ENCODE measurements at regions not wholly inside any gene's neighbourhood (a gene's known extent, or its start where the extent isn't known, plus 50 kb on each side); places are given as distances from the start of the nearest gene placed in this dataset.

DNA sequence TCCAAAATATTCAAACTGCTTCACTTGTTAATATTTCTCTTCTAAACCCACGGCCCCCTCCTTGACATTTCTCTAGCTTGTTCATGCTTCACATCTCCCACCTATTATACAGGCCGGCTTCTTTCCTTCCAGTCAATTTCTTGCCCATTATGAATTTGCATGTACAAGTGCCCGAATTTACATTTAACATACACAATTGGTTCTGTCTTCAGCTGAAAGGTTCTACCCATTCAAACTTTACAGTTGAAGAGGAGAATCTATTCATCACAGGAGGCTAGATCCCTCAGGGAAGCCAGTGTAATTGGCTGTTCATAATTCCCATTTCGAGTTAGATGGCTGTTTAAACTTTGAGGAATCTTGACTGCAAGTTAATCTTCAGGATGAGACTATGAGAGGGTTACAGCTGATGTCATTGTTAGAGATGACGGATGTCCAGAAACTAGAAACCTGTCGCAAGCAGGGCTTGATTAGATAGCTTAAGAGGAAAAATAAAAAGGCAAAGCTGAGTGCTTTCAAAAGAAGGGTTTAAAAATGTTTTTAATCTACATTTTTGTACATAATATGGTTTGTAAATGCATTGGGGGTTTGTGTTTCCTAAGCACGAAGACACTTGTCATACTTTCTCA is 157.0 kb downstream of the ADSS2 start (continued):
- TF ChIP-seq, protein P1, sequence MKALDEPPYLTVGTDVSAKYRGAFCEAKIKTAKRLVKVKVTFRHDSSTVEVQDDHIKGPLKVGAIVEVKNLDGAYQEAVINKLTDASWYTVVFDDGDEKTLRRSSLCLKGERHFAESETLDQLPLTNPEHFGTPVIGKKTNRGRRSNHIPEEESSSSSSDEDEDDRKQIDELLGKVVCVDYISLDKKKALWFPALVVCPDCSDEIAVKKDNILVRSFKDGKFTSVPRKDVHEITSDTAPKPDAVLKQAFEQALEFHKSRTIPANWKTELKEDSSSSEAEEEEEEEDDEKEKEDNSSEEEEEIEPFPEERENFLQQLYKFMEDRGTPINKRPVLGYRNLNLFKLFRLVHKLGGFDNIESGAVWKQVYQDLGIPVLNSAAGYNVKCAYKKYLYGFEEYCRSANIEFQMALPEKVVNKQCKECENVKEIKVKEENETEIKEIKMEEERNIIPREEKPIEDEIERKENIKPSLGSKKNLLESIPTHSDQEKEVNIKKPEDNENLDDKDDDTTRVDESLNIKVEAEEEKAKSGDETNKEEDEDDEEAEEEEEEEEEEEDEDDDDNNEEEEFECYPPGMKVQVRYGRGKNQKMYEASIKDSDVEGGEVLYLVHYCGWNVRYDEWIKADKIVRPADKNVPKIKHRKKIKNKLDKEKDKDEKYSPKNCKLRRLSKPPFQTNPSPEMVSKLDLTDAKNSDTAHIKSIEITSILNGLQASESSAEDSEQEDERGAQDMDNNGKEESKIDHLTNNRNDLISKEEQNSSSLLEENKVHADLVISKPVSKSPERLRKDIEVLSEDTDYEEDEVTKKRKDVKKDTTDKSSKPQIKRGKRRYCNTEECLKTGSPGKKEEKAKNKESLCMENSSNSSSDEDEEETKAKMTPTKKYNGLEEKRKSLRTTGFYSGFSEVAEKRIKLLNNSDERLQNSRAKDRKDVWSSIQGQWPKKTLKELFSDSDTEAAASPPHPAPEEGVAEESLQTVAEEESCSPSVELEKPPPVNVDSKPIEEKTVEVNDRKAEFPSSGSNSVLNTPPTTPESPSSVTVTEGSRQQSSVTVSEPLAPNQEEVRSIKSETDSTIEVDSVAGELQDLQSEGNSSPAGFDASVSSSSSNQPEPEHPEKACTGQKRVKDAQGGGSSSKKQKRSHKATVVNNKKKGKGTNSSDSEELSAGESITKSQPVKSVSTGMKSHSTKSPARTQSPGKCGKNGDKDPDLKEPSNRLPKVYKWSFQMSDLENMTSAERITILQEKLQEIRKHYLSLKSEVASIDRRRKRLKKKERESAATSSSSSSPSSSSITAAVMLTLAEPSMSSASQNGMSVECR (CRISPR knock-in tag; IDR thresholded peaks at IDR 0.05; ENCODE audit: borderline replicate concordance) = no peak
- TF ChIP-seq ZNF263 (CRISPR knock-in tag; IDR thresholded peaks at IDR 0.05; ENCODE audit: low read depth) (no peak), TCF7 (CRISPR knock-in tag; IDR thresholded peaks at IDR 0.05; ENCODE audit: low read depth) (no peak), ZNF423 (CRISPR knock-in tag; IDR thresholded peaks at IDR 0.05) (no peak), TEAD1 (CRISPR knock-in tag; IDR thresholded peaks at IDR 0.05) (no peak)
- TF ChIP-seq, protein P2, sequence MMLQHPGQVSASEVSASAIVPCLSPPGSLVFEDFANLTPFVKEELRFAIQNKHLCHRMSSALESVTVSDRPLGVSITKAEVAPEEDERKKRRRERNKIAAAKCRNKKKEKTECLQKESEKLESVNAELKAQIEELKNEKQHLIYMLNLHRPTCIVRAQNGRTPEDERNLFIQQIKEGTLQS (CRISPR knock-in tag; conservative IDR thresholded peaks at IDR 0.05) = no peak
- TF ChIP-seq, protein P3, sequence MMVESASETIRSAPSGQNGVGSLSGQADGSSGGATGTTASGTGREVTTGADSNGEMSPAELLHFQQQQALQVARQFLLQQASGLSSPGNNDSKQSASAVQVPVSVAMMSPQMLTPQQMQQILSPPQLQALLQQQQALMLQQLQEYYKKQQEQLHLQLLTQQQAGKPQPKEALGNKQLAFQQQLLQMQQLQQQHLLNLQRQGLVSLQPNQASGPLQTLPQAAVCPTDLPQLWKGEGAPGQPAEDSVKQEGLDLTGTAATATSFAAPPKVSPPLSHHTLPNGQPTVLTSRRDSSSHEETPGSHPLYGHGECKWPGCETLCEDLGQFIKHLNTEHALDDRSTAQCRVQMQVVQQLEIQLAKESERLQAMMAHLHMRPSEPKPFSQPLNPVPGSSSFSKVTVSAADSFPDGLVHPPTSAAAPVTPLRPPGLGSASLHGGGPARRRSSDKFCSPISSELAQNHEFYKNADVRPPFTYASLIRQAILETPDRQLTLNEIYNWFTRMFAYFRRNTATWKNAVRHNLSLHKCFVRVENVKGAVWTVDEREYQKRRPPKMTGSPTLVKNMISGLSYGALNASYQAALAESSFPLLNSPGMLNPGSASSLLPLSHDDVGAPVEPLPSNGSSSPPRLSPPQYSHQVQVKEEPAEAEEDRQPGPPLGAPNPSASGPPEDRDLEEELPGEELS (CRISPR knock-in tag; IDR thresholded peaks at IDR 0.05) = no peak

DNA sequence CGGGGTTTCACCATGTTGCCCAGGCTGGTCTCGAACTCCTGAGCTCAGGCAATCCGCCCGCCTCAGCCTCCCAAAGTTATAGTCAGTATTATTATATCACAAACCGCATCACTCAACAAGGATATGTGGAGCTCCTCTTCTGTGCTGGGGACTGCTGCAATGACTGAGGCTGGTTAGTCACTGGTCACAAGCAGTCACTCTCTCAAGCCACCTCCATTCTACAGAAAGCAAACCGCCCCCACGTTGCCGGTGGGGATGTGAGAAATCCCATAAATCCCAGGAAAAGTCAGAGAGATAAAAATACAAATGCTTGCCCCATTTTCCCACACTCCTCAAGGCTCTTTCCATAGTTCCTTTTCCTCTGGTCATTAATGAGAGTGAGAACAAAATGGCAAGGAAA is 155.7 kb downstream of the ADSS2 start:
- DNase-seq (ENCODE audit: low spot score) = no peak
- no peaks in the 10 kb centered on the region for H3K36me3 Mint-ChIP-seq
- peaks cover 7% of the 10 kb centered on the region for H3K4me1 Mint-ChIP-seq
- POLR2A ChIA-PET = no interaction called here
- no peak overlapping the region for H3K4me3 Mint-ChIP-seq
- TF ChIP-seq ZNF671 (CRISPR knock-in tag; IDR thresholded peaks at IDR 0.05) (no peak), SMAD3 (CRISPR knock-in tag; IDR thresholded peaks at IDR 0.05; ENCODE audit: borderline replicate concordance) (no peak), JUN (CRISPR knock-in tag; IDR thresholded peaks at IDR 0.05) (no peak), TCF7 (CRISPR knock-in tag; IDR thresholded peaks at IDR 0.05; ENCODE audit: low read depth) (no peak), TP53 (CRISPR knock-in tag; IDR thresholded peaks at IDR 0.05) (no peak), ZNF423 (CRISPR knock-in tag; IDR thresholded peaks at IDR 0.05) (no peak), ZNF232 (CRISPR knock-in tag; IDR thresholded peaks at IDR 0.05) (no peak), SOX15 (CRISPR knock-in tag; IDR thresholded peaks at IDR 0.05) (no peak)
- TF ChIP-seq, protein P4, sequence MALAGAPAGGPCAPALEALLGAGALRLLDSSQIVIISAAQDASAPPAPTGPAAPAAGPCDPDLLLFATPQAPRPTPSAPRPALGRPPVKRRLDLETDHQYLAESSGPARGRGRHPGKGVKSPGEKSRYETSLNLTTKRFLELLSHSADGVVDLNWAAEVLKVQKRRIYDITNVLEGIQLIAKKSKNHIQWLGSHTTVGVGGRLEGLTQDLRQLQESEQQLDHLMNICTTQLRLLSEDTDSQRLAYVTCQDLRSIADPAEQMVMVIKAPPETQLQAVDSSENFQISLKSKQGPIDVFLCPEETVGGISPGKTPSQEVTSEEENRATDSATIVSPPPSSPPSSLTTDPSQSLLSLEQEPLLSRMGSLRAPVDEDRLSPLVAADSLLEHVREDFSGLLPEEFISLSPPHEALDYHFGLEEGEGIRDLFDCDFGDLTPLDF (CRISPR knock-in tag; IDR thresholded peaks at IDR 0.05) = no peak
- TF ChIP-seq, protein P3 (CRISPR knock-in tag; IDR thresholded peaks at IDR 0.05) = no peak
- TF ChIP-seq, protein P5, sequence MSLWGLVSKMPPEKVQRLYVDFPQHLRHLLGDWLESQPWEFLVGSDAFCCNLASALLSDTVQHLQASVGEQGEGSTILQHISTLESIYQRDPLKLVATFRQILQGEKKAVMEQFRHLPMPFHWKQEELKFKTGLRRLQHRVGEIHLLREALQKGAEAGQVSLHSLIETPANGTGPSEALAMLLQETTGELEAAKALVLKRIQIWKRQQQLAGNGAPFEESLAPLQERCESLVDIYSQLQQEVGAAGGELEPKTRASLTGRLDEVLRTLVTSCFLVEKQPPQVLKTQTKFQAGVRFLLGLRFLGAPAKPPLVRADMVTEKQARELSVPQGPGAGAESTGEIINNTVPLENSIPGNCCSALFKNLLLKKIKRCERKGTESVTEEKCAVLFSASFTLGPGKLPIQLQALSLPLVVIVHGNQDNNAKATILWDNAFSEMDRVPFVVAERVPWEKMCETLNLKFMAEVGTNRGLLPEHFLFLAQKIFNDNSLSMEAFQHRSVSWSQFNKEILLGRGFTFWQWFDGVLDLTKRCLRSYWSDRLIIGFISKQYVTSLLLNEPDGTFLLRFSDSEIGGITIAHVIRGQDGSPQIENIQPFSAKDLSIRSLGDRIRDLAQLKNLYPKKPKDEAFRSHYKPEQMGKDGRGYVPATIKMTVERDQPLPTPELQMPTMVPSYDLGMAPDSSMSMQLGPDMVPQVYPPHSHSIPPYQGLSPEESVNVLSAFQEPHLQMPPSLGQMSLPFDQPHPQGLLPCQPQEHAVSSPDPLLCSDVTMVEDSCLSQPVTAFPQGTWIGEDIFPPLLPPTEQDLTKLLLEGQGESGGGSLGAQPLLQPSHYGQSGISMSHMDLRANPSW (CRISPR knock-in tag; conservative IDR thresholded peaks at IDR 0.05; ENCODE audit: low read depth) = no peak
- TF ChIP-seq, protein P6, sequence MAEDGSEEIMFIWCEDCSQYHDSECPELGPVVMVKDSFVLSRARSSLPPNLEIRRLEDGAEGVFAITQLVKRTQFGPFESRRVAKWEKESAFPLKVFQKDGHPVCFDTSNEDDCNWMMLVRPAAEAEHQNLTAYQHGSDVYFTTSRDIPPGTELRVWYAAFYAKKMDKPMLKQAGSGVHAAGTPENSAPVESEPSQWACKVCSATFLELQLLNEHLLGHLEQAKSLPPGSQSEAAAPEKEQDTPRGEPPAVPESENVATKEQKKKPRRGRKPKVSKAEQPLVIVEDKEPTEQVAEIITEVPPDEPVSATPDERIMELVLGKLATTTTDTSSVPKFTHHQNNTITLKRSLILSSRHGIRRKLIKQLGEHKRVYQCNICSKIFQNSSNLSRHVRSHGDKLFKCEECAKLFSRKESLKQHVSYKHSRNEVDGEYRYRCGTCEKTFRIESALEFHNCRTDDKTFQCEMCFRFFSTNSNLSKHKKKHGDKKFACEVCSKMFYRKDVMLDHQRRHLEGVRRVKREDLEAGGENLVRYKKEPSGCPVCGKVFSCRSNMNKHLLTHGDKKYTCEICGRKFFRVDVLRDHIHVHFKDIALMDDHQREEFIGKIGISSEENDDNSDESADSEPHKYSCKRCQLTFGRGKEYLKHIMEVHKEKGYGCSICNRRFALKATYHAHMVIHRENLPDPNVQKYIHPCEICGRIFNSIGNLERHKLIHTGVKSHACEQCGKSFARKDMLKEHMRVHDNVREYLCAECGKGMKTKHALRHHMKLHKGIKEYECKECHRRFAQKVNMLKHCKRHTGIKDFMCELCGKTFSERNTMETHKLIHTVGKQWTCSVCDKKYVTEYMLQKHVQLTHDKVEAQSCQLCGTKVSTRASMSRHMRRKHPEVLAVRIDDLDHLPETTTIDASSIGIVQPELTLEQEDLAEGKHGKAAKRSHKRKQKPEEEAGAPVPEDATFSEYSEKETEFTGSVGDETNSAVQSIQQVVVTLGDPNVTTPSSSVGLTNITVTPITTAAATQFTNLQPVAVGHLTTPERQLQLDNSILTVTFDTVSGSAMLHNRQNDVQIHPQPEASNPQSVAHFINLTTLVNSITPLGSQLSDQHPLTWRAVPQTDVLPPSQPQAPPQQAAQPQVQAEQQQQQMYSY (CRISPR knock-in tag; IDR thresholded peaks at IDR 0.05) = no peak
- no peak for ATAC-seq
- CTCF ChIA-PET = no interaction called here
- H3K9me3 Mint-ChIP-seq = no peaks in the 10 kb centered on the region
- no peaks in the 10 kb centered on the region for H3K27me3 Mint-ChIP-seq (ENCODE audit: low read depth)
- no peak overlapping the region for H3K27ac Mint-ChIP-seq
